Upper lobe of left lung (tissue), 4 donors: ENCODE measurements at regions not wholly inside any gene's neighbourhood (a gene's known extent, or its start where the extent isn't known, plus 50 kb on each side); places are given as distances from the start of the nearest gene placed in this dataset.

Source experiments
- CTCF ChIP-seq, 6 experiments: fragments of 450-650 bp in 4 of 6; fragments of 200-600 bp in 2 of 6; sonication (generic) in 2 of 6; IDR thresholded peaks; one replicate each; pipeline ENCODE4 v1.5.1; 2016 to 2019; ENCODE audit warnings: antibody characterized with exemption in 6 of 6
- EP300 ChIP-seq, 4 donors: sonication (generic); formaldehyde crosslinking; IDR thresholded peaks; one replicate each; pipeline ENCODE4 v1.5.1; 2017; ENCODE audit warnings: antibody characterized with exemption in 4 of 4, control low read depth in 2 of 4
- POLR2A ChIP-seq, 4 donors: fragments of 450-650 bp; IDR thresholded peaks; one replicate each; pipeline ENCODE4 v1.5.1; 2016 to 2017; ENCODE audit warnings: antibody characterized with exemption in 4 of 4, mild to moderate bottlenecking in 2 of 4
- POLR2AphosphoS5 ChIP-seq, 2 donors: sonication (generic); formaldehyde crosslinking; IDR thresholded peaks; one replicate each; pipeline ENCODE4 v1.5.1; 2017; ENCODE audit warnings: antibody characterized with exemption in 2 of 2

- TF ChIP-seq CTCF (IDR thresholded peaks at IDR 0.05) (no peak), POLR2AphosphoS5 (IDR thresholded peaks at IDR 0.05) (no peak), POLR2A (IDR thresholded peaks at IDR 0.05) (no peak), EP300 (IDR thresholded peaks at IDR 0.05) (no peak)
Measured at GRCh38 chr2:221337957-221338685, 234.0 kb downstream of the EPHA4 start.
